ENCODE measurements at regions not wholly inside any gene's neighbourhood (a gene's known extent, or its start where the extent isn't known, plus 50 kb on each side); places are given as distances from the start of the nearest gene placed in this dataset.
"Not testable (repeated sequence)": the region's sequence is repeated elsewhere in the genome, so short reads cannot be mapped to it uniquely, and the experiment has no call there.

GRCh38 chr2:83320053-83320452, 1139.0 kb downstream of the SUCLG1 start:
- Mint-ChIP-seq H3K9me3 (no peaks in the 10 kb centered on the region), H3K36me3 (no peaks in the 10 kb centered on the region), H3K4me1 (ENCODE audit: low read depth) (no peaks in the 10 kb centered on the region), H3K4me3 (no peak overlapping the region), H3K27me3 (no peaks in the 10 kb centered on the region), H3K27ac (no peak overlapping the region)
- no peak for DNase-seq
- POLR2A ChIA-PET: no interaction called here
- CTCF ChIA-PET: no interaction called here
- intact Hi-C loops (cut with micrococcal nuclease): no loop called here

- Mint-ChIP-seq H3K9me3 (no peaks in the 10 kb centered on the region), H3K27ac (no peak overlapping the region), H3K4me3 (no peak overlapping the region), H3K36me3 (no peaks in the 10 kb centered on the region), H3K4me1 (ENCODE audit: low read depth) (no peaks in the 10 kb centered on the region), H3K27me3 (no peaks in the 10 kb centered on the region)
- ChIA-PET CTCF (no interaction called here), POLR2A (no interaction called here)
- no peak for DNase-seq
- intact Hi-C loops (cut with micrococcal nuclease): no loop called here
These were observed 1153.2 kb downstream of the SUCLG1 start for GRCh38 chr2:83305758-83306378.

- no peak overlapping the region for H3K4me3 Mint-ChIP-seq
- H3K4me1 Mint-ChIP-seq (ENCODE audit: low read depth): no peaks in the 10 kb centered on the region
- intact Hi-C loops (cut with micrococcal nuclease): no loop called here
- no peak for DNase-seq
- no peaks in the 10 kb centered on the region for H3K27me3 Mint-ChIP-seq
- CTCF ChIA-PET: no interaction called here
- no peak overlapping the region for H3K27ac Mint-ChIP-seq
- peaks cover 6% of the 10 kb centered on the region for H3K9me3 Mint-ChIP-seq
- no peaks in the 10 kb centered on the region for H3K36me3 Mint-ChIP-seq
- POLR2A ChIA-PET: no interaction called here
These were observed 1168.0 kb downstream of the SUCLG1 start for GRCh38 chr2:83291083-83291482.

GRCh38 chr2:83282841-83283240, 1176.2 kb downstream of the SUCLG1 start:
- Mint-ChIP-seq H3K36me3 (no peaks in the 10 kb centered on the region), H3K9me3 (peaks cover 3% of the 10 kb centered on the region), H3K27me3 (no peaks in the 10 kb centered on the region), H3K4me3 (no peak overlapping the region), H3K27ac (no peak overlapping the region), H3K4me1 (ENCODE audit: low read depth) (no peaks in the 10 kb centered on the region)
- ChIA-PET POLR2A (no interaction called here), CTCF (no interaction called here)
- DNase-seq: no peak
- intact Hi-C loops (cut with micrococcal nuclease): no loop called here

GRCh38 chr2:83282043-83282795, 1176.9 kb downstream of the SUCLG1 start:
- POLR2A ChIA-PET: no interaction called here
- no peak for DNase-seq
- intact Hi-C loops (cut with micrococcal nuclease): no loop called here
- Mint-ChIP-seq H3K27me3 (no peaks in the 10 kb centered on the region), H3K4me3 (no peak overlapping the region), H3K4me1 (ENCODE audit: low read depth) (no peaks in the 10 kb centered on the region), H3K27ac (no peak overlapping the region), H3K9me3 (peaks cover 3% of the 10 kb centered on the region), H3K36me3 (no peaks in the 10 kb centered on the region)
- CTCF ChIA-PET: no interaction called here

GRCh38 chr2:83280391-83280790, 1178.7 kb downstream of the SUCLG1 start:
- CTCF ChIA-PET: no interaction called here
- intact Hi-C loops (cut with micrococcal nuclease): no loop called here
- POLR2A ChIA-PET: no interaction called here
- no peaks in the 10 kb centered on the region for H3K4me1 Mint-ChIP-seq (ENCODE audit: low read depth)
- no peaks in the 10 kb centered on the region for H3K27me3 Mint-ChIP-seq
- no peaks in the 10 kb centered on the region for H3K36me3 Mint-ChIP-seq
- H3K27ac Mint-ChIP-seq: no peak overlapping the region
- H3K4me3 Mint-ChIP-seq: no peak overlapping the region
- no peak for DNase-seq
- H3K9me3 Mint-ChIP-seq: peaks cover 3% of the 10 kb centered on the region

GRCh38 chr2:83273322-83273721, 1185.8 kb downstream of the SUCLG1 start:
- CTCF ChIA-PET: no interaction called here

GRCh38 chr2:83261591-83262136, 1197.4 kb downstream of the SUCLG1 start:
- no peak for DNase-seq
- POLR2A ChIA-PET: no interaction called here

More at GRCh38 chr2:83273322-83273721, 1185.8 kb downstream of the SUCLG1 start:
- Mint-ChIP-seq H3K9me3 (peaks cover 3% of the 10 kb centered on the region), H3K4me1 (ENCODE audit: low read depth) (no peaks in the 10 kb centered on the region), H3K27me3 (no peaks in the 10 kb centered on the region), H3K4me3 (no peak overlapping the region), H3K27ac (no peak overlapping the region), H3K36me3 (no peaks in the 10 kb centered on the region)
- POLR2A ChIA-PET: no interaction called here
- DNase-seq: no peak
- intact Hi-C loops (cut with micrococcal nuclease): no loop called here

GRCh38 chr2:83253848-83254247, 1205.2 kb downstream of the SUCLG1 start:
- peaks cover 5% of the 10 kb centered on the region for H3K9me3 Mint-ChIP-seq
- no peaks in the 10 kb centered on the region for H3K36me3 Mint-ChIP-seq
- CTCF ChIA-PET: no interaction called here

More at GRCh38 chr2:83261591-83262136, 1197.4 kb downstream of the SUCLG1 start:
- peaks cover 5% of the 10 kb centered on the region for H3K9me3 Mint-ChIP-seq
- CTCF ChIA-PET: no interaction called here
- H3K36me3 Mint-ChIP-seq: no peaks in the 10 kb centered on the region
- H3K4me3 Mint-ChIP-seq: no peak overlapping the region
- no peaks in the 10 kb centered on the region for H3K27me3 Mint-ChIP-seq
- intact Hi-C loops (cut with micrococcal nuclease): no loop called here
- H3K27ac Mint-ChIP-seq: no peak overlapping the region
- H3K4me1 Mint-ChIP-seq (ENCODE audit: low read depth): no peaks in the 10 kb centered on the region

GRCh38 chr2:83251321-83251872, 1207.7 kb downstream of the SUCLG1 start:
- H3K4me3 Mint-ChIP-seq: no peak overlapping the region
- no peaks in the 10 kb centered on the region for H3K4me1 Mint-ChIP-seq (ENCODE audit: low read depth)
- CTCF ChIA-PET: no interaction called here
- H3K27me3 Mint-ChIP-seq: no peaks in the 10 kb centered on the region
- no peaks in the 10 kb centered on the region for H3K36me3 Mint-ChIP-seq
- POLR2A ChIA-PET: no interaction called here
- intact Hi-C loops (cut with micrococcal nuclease): no loop called here
- H3K27ac Mint-ChIP-seq: no peak overlapping the region
- peaks cover 11% of the 10 kb centered on the region for H3K9me3 Mint-ChIP-seq
- DNase-seq: no peak

More at GRCh38 chr2:83253848-83254247, 1205.2 kb downstream of the SUCLG1 start:
- DNase-seq: no peak
- no peak overlapping the region for H3K27ac Mint-ChIP-seq
- intact Hi-C loops (cut with micrococcal nuclease): no loop called here
- no peaks in the 10 kb centered on the region for H3K27me3 Mint-ChIP-seq
- H3K4me1 Mint-ChIP-seq (ENCODE audit: low read depth): no peaks in the 10 kb centered on the region
- no peak overlapping the region for H3K4me3 Mint-ChIP-seq
- POLR2A ChIA-PET: no interaction called here

GRCh38 chr2:83245806-83246537, 1213.1 kb downstream of the SUCLG1 start:
- H3K36me3 Mint-ChIP-seq: not testable (repeated sequence)

GRCh38 chr2:83240611-83241010, 1218.5 kb downstream of the SUCLG1 start:
- intact Hi-C loops (cut with micrococcal nuclease): no loop called here
- no peak overlapping the region for H3K27ac Mint-ChIP-seq
- H3K4me1 Mint-ChIP-seq (ENCODE audit: low read depth): no peaks in the 10 kb centered on the region
- ChIA-PET CTCF (no interaction called here), POLR2A (no interaction called here)
- no peak overlapping the region for H3K4me3 Mint-ChIP-seq
- no peaks in the 10 kb centered on the region for H3K36me3 Mint-ChIP-seq
- DNase-seq: no peak
- H3K9me3 Mint-ChIP-seq: peaks cover 4% of the 10 kb centered on the region
- no peaks in the 10 kb centered on the region for H3K27me3 Mint-ChIP-seq

More at GRCh38 chr2:83245806-83246537, 1213.1 kb downstream of the SUCLG1 start:
- intact Hi-C loops (cut with micrococcal nuclease); CTCF ChIA-PET; POLR2A ChIA-PET; H3K4me3 Mint-ChIP-seq; H3K27ac Mint-ChIP-seq; H3K4me1 Mint-ChIP-seq (ENCODE audit: low read depth); H3K9me3 Mint-ChIP-seq; H3K27me3 Mint-ChIP-seq; DNase-seq: not testable (repeated sequence)

Data from activated CD4-positive, alpha-beta memory T cell treated with anti-CD3 and anti-CD28 coated beads for 36 hours (primary cell).